Mammary epithelial cell (primary cell): ENCODE measurements at regions not wholly inside any gene's neighbourhood (a gene's known extent, or its start where the extent isn't known, plus 50 kb on each side); places are given as distances from the start of the nearest gene placed in this dataset.

ENCODE experiments used
- CTCF ChIP-seq, 2 donors: IDR thresholded peaks in 1 of 2; conservative IDR thresholded peaks in 1 of 2; 2 replicates each; pipeline ENCODE4 v1.5.1; 2011 to 2012; ENCODE audit warnings: inconsistent platforms in 2 of 2, low read length in 2 of 2, mild to moderate bottlenecking in 2 of 2, control low read depth in 1 of 2, low read depth in 1 of 2; ENCODE audit not compliant: insufficient read depth in 1 of 2; ENCODE audit errors: extremely low read depth in 1 of 2
- EZH2 ChIP-seq: IDR thresholded peaks from 2 replicates; pipeline ENCODE4 v1.6.1; 2012; ENCODE audit warnings: low read length, inconsistent platforms, borderline replicate concordance

GRCh38 chr1:81587426-81587825 is 213.3 kb upstream of the ADGRL2 start:
- TF ChIP-seq EZH2 (no peak), CTCF (conservative IDR thresholded peaks at IDR 0.05 in 1 of 2, IDR thresholded peaks at IDR 0.05 in 1 of 2; ENCODE audit: extremely low read depth in 1 of 2, insufficient read depth in 1 of 2, low read depth in 1 of 2, low read length in 2 of 2) (no peak)
